Endodermal cell (in vitro differentiated cells): ENCODE measurements at regions not wholly inside any gene's neighbourhood (a gene's known extent, or its start where the extent isn't known, plus 50 kb on each side); places are given as distances from the start of the nearest gene placed in this dataset.

Source experiments
- DNase-seq: peaks from one replicate; pipeline ENCODE4 v3.0.0-alpha.2; 2017
- H3K27ac ChIP-seq: 2 replicates; pipeline ENCODE4 v1.5.1; 2013; ENCODE audit warnings: mild to moderate bottlenecking, low read depth, low read length, moderate library complexity
- H3K27me3 ChIP-seq: 2 replicates; pipeline ENCODE4 v1.6.1; 2013; ENCODE audit warnings: mild to moderate bottlenecking, low read length, moderate library complexity; ENCODE audit not compliant: insufficient read depth, control insufficient read depth, poor library complexity, severe bottlenecking
- H3K36me3 ChIP-seq: 2 replicates; pipeline ENCODE4 v1.7.0; 2013; ENCODE audit warnings: mild to moderate bottlenecking, low read length, moderate library complexity; ENCODE audit not compliant: control insufficient read depth, insufficient read depth
- H3K4me1 ChIP-seq: one replicate; pipeline ENCODE4 v1.7.0; 2013; ENCODE audit warnings: low read length; ENCODE audit not compliant: control insufficient read depth, insufficient read depth
- H3K4me3 ChIP-seq: 2 replicates; pipeline ENCODE4 v1.5.1; 2013; ENCODE audit warnings: mild to moderate bottlenecking, low read length, moderate library complexity
- H3K9ac ChIP-seq: 2 replicates; pipeline ENCODE4 v1.6.1; 2013; ENCODE audit warnings: mild to moderate bottlenecking, low read length, moderate library complexity; ENCODE audit not compliant: poor library complexity, severe bottlenecking; ENCODE audit errors: extremely low read depth
- H3K9me3 ChIP-seq: 2 replicates; pipeline ENCODE4 v1.6.1; 2013; ENCODE audit warnings: mild to moderate bottlenecking, low read length, moderate library complexity; ENCODE audit not compliant: control insufficient read depth
- H3K27ac Mint-ChIP-seq: 2 replicates; pipeline ENCODE4 v1.8.0; 2020; ENCODE audit warnings: mixed read lengths
- H3K27me3 Mint-ChIP-seq: 2 replicates; pipeline ENCODE4 v1.8.0; 2021; ENCODE audit warnings: mild to moderate bottlenecking, mixed read lengths; ENCODE audit not compliant: insufficient read depth
- H3K36me3 Mint-ChIP-seq: 2 replicates; pipeline ENCODE4 v1.8.0; 2020; ENCODE audit warnings: low read depth, mixed read lengths
- H3K4me1 Mint-ChIP-seq: 2 replicates; pipeline ENCODE4 v1.8.0; 2020; ENCODE audit warnings: mixed read lengths
- H3K4me3 Mint-ChIP-seq: 2 replicates; pipeline ENCODE4 v1.8.0; 2020; ENCODE audit warnings: mild to moderate bottlenecking, moderate library complexity, mixed read lengths
- H3K9me3 Mint-ChIP-seq: 2 replicates; pipeline ENCODE4 v1.8.0; 2020; ENCODE audit warnings: mild to moderate bottlenecking, mixed read lengths
- CTCF ChIP-seq: fragments of 200-600 bp; sonication (generic); conservative IDR thresholded peaks from 2 replicates; pipeline ENCODE4 v1.5.0; 2021; ENCODE audit warnings: antibody characterized with exemption, mild to moderate bottlenecking
- WGBS, 2 experiments: methylation state at CpG; one replicate each; pipeline versions ENCODE4 v1.1.5 to v1.1.7; 2013; ENCODE audit warnings: missing lambda C conversion rate in 2 of 2, mixed read lengths in 1 of 2; ENCODE audit not compliant: insufficient coverage in 1 of 2, insufficient read length in 1 of 2; 5-methylcytosine and 5-hydroxymethylcytosine counted together

- WGBS, 2 experiments, result 54 to 65% methylated on average over 5 to 6 of the region's 6 CpGs
- Mint-ChIP-seq H3K27ac (no peak overlapping the region), H3K9me3 (peaks cover 10% of the 10 kb centered on the region), H3K27me3 (no peaks in the 10 kb centered on the region), H3K4me1 (peaks cover 3% of the 10 kb centered on the region), H3K4me3 (no peak overlapping the region), H3K36me3 (peaks cover 1% of the 10 kb centered on the region)
- Histone ChIP-seq H3K4me1 (no peaks in the 10 kb centered on the region), H3K9me3 (peaks cover 8% of the 10 kb centered on the region), H3K27me3 (no peaks in the 10 kb centered on the region), H3K4me3 (no peak overlapping the region), H3K36me3 (no peaks in the 10 kb centered on the region), H3K27ac (no peak overlapping the region), H3K9ac (no peak overlapping the region)
- TF ChIP-seq CTCF, result peak; percentile 81
- DNase-seq, result peak; percentile 88
Measured at GRCh38 chr2:168336786-168337388, 89.5 kb upstream of the STK39 start.

- Histone ChIP-seq H3K9ac (no peak overlapping the region), H3K4me3 (no peak overlapping the region), H3K9me3 (peaks cover 4% of the 10 kb centered on the region), H3K27me3 (no peaks in the 10 kb centered on the region), H3K4me1 (no peaks in the 10 kb centered on the region), H3K36me3 (no peaks in the 10 kb centered on the region), H3K27ac (no peak overlapping the region)
- no peak for DNase-seq
- H3K27me3 Mint-ChIP-seq, result no peaks in the 10 kb centered on the region
- no peak overlapping the region for H3K4me3 Mint-ChIP-seq
- TF ChIP-seq CTCF, result no peak
- H3K27ac Mint-ChIP-seq, result no peak overlapping the region
- no peaks in the 10 kb centered on the region for H3K36me3 Mint-ChIP-seq
- peaks cover 3% of the 10 kb centered on the region for H3K4me1 Mint-ChIP-seq
- no peaks in the 10 kb centered on the region for H3K9me3 Mint-ChIP-seq
- whole genome bisulfite sequencing, 2 experiments, result 32% methylated on average over 3 of the region's 3 CpGs; no CpG with 5 or more reads in 1 of the 2 experiments
Measured at GRCh38 chr2:168338292-168338691, 90.9 kb upstream of the STK39 start.

- no peak for TF ChIP-seq CTCF
- H3K36me3 ChIP-seq, result no peaks in the 10 kb centered on the region
- DNase-seq, result no peak
- Mint-ChIP-seq H3K4me3 (no peak overlapping the region), H3K4me1 (peaks cover 3% of the 10 kb centered on the region), H3K27me3 (no peaks in the 10 kb centered on the region), H3K9me3 (no peaks in the 10 kb centered on the region), H3K36me3 (no peaks in the 10 kb centered on the region), H3K27ac (no peak overlapping the region)
- WGBS, 2 experiments, result 83 to 92% methylated on average over 1 of the region's 1 CpG
- H3K27ac ChIP-seq, result no peak overlapping the region
- H3K27me3 ChIP-seq, result no peaks in the 10 kb centered on the region
- H3K9ac ChIP-seq, result no peak overlapping the region
- no peaks in the 10 kb centered on the region for H3K4me1 ChIP-seq
- no peak overlapping the region for H3K4me3 ChIP-seq
- no peaks in the 10 kb centered on the region for H3K9me3 ChIP-seq
Measured at GRCh38 chr2:168338803-168339437, 91.5 kb upstream of the STK39 start.
